GM12872 (cell line): ENCODE measurements at regions not wholly inside any gene's neighbourhood (a gene's known extent, or its start where the extent isn't known, plus 50 kb on each side); places are given as distances from the start of the nearest gene placed in this dataset.

Experiments
- TF ChIP-seq, protein P1 (sequence below): IDR thresholded peaks from 3 replicates; pipeline ENCODE4 v1.5.1; 2011; ENCODE audit warnings: low read depth, mild to moderate bottlenecking, low read length, moderate library complexity; ENCODE audit not compliant: insufficient read depth

GRCh38 chr5:21681911-21682310 lies 1171.2 kb downstream of the CDH12 start:
- TF ChIP-seq, protein P1, sequence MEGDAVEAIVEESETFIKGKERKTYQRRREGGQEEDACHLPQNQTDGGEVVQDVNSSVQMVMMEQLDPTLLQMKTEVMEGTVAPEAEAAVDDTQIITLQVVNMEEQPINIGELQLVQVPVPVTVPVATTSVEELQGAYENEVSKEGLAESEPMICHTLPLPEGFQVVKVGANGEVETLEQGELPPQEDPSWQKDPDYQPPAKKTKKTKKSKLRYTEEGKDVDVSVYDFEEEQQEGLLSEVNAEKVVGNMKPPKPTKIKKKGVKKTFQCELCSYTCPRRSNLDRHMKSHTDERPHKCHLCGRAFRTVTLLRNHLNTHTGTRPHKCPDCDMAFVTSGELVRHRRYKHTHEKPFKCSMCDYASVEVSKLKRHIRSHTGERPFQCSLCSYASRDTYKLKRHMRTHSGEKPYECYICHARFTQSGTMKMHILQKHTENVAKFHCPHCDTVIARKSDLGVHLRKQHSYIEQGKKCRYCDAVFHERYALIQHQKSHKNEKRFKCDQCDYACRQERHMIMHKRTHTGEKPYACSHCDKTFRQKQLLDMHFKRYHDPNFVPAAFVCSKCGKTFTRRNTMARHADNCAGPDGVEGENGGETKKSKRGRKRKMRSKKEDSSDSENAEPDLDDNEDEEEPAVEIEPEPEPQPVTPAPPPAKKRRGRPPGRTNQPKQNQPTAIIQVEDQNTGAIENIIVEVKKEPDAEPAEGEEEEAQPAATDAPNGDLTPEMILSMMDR, result no peak

GRCh38 chr5:21680641-21681040 lies 1172.5 kb downstream of the CDH12 start:
- TF ChIP-seq, protein P1, result no peak

DNA sequence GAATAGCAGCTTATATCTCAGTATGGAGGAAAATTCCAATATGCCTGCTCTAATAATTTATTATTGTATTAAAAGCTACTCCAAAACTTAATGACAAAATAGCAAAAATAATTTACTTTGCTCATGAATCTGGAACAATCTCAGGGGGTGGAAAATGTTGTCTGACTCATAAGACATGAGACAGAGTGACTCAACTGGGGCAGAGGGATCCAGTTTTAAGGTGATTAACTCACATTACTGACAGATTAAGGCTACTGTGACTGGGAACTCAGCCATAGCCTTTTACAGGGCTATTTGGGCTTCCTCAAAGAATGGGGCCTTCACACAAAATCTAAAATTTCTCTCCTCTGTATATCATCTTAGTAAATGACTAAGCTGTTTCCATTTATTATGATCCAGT lies 1172.9 kb downstream of the CDH12 start:
- TF ChIP-seq, protein P1, result no peak

DNA sequence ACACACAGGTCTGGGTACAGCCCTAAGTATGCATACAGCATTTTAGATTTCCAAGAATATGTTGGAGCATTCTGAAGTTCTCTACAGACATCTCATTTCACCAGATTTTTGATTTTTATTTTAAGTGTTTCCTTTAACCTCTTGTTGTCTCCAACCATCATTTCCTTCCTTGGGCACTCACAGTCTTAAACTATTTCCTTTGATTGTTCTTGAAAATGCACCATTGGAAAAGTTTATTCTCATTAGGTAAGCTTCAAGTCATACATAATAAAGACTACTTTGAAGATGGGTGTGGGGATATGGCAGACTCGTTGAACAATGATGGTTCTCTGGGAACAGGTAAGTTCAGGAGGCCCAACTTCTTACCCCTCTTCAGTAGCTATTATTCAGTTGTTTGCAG lies 1174.6 kb downstream of the CDH12 start:
- TF ChIP-seq, protein P1, result no peak

DNA sequence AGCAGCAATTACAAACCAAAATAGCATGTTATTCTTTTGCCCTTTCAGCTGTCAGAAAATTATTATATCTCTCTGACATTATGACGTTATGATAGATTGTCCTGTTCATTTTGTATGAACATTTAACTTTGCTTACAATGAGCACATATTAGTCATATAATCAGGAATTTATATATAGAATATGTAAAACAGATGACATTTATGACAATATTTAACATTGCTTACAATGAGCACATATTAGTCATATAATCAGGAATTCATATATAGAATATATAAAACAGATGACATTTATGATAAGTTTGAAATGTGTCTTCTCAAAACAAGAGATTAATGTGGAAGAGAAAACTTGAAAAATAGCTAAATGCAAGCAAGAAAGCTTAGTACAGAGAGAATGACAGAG lies 1180.2 kb downstream of the CDH12 start:
- TF ChIP-seq, protein P1, result no peak

- TF ChIP-seq, protein P1, result no peak
These were observed 1180.8 kb downstream of the CDH12 start for GRCh38 chr5:21672360-21672759.

DNA sequence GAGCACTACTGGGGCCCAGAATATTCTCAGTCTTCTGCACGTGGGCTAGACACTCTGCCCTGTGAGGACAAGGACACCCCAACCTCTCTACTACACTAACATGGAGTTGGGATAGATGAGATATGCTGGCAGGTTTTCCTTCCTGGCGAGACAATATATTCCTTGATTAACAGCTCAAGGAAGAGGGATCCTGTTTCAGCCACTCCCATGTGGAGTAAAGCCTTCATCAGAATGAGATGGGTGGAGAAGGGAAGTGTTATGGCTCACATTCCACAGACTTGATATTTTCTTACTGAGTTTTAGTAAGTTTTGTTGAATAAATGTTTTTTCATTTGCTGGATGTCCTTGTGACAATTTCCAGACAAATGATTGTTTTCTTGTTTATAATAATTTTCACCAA lies 1187.6 kb downstream of the CDH12 start:
- TF ChIP-seq, protein P1, result no peak

- TF ChIP-seq, protein P1, result peak; percentile 37; the same call in 2 of the 3 replicates
These were observed 1190.1 kb downstream of the CDH12 start for GRCh38 chr5:21663082-21663481.
